GM19239 (cell line): ENCODE measurements at regions not wholly inside any gene's neighbourhood (a gene's known extent, or its start where the extent isn't known, plus 50 kb on each side); places are given as distances from the start of the nearest gene placed in this dataset.
"Not testable (repeated sequence)": the region's sequence is repeated elsewhere in the genome, so short reads cannot be mapped to it uniquely, and the experiment has no call there.

ENCODE experiments used
- DNase-seq: peaks from one replicate; pipeline ENCODE4 v3.0.0; 2011; ENCODE audit warnings: low spot score; ENCODE audit not compliant: insufficient read length
- FAIRE-seq: peaks from 2 replicates; lab custom pipeline; 2011; peaks lifted over from hg19 to GRCh38; lab: Jason Lieb, UNC

GRCh38 chr2:166651991-166652390 lies 157.9 kb upstream of the SCN7A start:
- FAIRE-seq (no peak), DNase-seq (no peak)

- no peak for DNase-seq
- no peak for FAIRE-seq
Measured at GRCh38 chr2:166651080-166651675, 157.1 kb upstream of the SCN7A start.

DNA sequence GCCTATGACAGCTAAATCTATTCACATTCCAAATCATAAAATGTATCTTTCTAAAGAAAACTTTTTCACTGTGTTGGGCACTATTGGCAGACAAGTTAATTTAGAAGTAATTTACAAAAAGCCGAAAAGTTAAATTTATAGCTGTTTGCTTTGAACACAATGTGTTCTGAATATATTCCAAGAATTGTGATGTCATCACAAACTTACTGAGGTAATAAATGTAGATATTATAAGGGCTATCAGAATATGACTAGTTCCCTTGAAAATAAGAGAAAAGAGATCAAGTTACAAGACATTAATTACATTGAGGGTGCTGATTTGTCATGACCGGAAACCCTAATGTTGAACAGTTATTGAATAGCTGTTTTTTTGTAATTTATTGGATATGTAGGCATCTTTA lies 153.9 kb upstream of the SCN7A start:
- FAIRE-seq (no peak), DNase-seq (no peak)

DNA sequence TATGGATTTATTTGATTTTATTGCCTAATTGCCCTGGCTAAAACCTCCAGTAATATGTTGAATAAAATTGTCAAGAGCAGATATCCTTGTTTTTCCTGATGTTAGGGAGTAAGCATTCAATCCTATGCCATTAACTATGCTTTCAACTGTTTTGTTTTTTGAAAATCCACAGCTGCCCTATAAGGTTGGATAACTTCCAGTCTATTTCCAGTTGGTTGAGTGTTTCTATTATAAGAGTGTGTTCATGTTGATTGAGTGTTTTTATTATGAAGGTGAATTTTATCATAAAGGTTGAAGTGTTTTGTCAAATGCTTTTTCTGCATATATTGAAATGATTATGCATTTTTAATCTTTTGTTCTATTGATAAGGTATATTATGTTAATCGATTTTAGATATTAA lies 149.9 kb upstream of the SCN7A start:
- DNase-seq (no peak), FAIRE-seq (no peak)

- not testable (repeated sequence) for DNase-seq, FAIRE-seq
Measured at GRCh38 chr2:166641516-166641915, 147.5 kb upstream of the SCN7A start.

DNA sequence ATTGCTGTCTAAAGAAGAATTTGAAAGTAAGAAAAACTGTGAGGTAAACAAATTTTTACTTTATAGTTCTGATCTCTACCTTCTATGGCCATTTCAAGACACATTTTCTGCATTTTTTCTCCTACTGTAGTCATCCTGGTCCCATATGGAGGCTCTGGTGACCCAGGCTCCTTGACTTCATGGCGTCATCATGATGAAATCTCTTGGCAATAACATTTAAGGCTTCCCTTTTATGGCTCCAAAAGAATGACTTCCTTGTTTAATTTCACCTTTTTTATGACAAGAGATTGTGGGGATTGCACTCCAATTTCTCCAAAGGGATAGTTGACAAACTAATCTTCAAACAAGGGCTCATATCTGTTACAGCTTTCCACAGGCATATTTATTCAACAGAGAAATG lies 143.0 kb upstream of the SCN7A start:
- no peak for FAIRE-seq
- DNase-seq = no peak

GRCh38 chr2:166634706-166635105 lies 140.7 kb upstream of the SCN7A start:
- FAIRE-seq = no peak

GRCh38 chr2:166632616-166633015 lies 138.6 kb upstream of the SCN7A start:
- no peak for FAIRE-seq
- no peak for DNase-seq

More at GRCh38 chr2:166634706-166635105, 140.7 kb upstream of the SCN7A start:
- DNase-seq = no peak

DNA sequence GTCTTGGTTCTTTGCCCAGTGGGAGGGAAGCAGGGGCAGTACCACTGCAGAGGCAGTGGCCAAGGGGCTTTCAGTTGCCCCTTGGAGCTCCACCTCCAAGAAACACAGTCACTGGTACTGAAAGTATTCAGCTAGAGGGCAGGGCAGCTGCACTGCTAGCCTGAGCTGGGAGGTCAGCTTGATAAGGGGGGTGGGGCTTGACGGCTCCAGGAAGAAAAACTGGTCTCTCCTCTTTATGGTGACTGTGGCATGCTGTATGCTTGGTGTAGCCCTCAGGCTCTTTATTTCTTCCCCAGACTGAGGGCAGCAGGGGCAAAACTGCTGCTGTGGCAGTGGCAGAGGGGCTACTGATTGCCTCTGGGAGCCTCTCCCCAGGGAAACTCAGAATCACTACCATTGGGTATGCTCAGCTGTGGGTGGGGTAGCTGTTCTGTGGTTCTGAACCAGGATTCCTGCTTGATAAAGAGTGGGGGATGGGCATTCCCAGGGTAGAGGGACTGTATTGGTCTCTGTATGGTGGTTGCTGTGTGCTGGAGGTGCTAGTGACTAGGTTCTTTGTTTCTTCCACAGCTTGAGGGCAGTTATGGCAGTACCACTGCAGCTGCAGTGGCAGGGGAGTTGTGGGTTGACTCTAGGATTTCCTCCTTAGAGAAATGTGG lies 134.6 kb upstream of the SCN7A start:
- FAIRE-seq (no peak), DNase-seq (no peak)

- FAIRE-seq (no peak), DNase-seq (no peak)
Measured at GRCh38 chr2:166627893-166628292, 133.8 kb upstream of the SCN7A start.

DNA sequence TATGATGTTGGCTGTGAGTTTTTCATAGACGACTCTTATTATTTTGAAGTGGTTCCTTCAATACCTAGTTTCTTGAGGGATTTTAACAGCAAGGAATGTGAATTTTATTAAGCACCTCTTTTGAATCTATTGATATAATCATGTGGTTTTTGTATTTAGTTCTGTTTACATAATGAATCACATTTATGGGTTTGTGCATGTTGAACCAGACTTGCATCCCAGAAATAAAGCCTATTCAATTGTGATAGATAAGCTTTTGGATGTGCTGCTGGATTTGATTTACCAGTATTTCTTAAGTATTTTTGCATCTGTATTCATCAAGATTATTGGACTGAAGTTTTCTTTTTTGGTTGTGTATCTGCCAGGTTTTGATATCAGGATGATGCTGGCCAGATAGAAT lies 131.6 kb upstream of the SCN7A start:
- no peak for FAIRE-seq

GRCh38 chr2:166614503-166614902 lies 120.5 kb upstream of the SCN7A start:
- no peak for DNase-seq
- FAIRE-seq = no peak

More for the DNA sequence above, 131.6 kb upstream of the SCN7A start:
- DNase-seq = no peak

DNA sequence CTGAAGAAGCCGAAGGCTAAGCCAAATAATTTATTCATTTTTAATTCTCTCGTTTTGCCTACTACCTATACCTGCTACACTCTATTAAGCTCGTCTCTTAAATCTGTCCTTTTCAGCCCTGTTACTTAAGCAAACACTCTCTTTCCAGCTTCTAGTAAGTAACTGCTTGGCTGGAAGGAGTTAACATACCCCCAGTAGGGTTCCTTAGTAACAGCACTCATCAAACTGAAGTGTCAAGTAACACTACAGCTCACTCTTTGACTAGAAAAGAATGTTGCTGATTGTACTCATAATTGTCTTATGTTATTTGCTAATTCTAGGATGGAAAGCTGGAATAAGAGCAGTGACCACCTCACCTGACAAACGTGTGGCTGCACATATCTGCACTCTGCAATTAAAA lies 120.0 kb upstream of the SCN7A start:
- FAIRE-seq (no peak), DNase-seq (no peak)

DNA sequence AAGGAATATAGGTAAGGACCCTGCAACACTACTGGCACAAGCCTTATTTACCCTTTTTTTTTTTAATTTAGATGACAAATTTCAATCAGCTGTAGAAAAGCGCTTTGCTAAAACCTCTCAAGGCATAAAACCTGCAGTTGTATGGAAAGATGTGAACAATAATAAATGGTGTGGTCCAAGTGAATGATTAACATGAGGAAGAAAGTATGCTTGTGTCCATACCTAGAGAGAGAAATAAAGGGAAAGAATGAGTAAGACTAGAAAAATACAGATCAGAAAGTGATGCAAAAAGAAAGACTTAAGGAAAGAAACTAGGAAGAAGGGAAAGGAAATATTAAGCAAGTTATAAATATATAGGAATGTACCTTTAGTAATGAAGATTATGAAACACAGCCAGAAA lies 119.2 kb upstream of the SCN7A start:
- FAIRE-seq = no peak
- DNase-seq = no peak

- no peak for FAIRE-seq
- no peak for DNase-seq
Measured at GRCh38 chr2:166612214-166612613, 118.2 kb upstream of the SCN7A start.

- no peak for DNase-seq
- FAIRE-seq = no peak
Measured at GRCh38 chr2:166610913-166611305, 116.9 kb upstream of the SCN7A start.

DNA sequence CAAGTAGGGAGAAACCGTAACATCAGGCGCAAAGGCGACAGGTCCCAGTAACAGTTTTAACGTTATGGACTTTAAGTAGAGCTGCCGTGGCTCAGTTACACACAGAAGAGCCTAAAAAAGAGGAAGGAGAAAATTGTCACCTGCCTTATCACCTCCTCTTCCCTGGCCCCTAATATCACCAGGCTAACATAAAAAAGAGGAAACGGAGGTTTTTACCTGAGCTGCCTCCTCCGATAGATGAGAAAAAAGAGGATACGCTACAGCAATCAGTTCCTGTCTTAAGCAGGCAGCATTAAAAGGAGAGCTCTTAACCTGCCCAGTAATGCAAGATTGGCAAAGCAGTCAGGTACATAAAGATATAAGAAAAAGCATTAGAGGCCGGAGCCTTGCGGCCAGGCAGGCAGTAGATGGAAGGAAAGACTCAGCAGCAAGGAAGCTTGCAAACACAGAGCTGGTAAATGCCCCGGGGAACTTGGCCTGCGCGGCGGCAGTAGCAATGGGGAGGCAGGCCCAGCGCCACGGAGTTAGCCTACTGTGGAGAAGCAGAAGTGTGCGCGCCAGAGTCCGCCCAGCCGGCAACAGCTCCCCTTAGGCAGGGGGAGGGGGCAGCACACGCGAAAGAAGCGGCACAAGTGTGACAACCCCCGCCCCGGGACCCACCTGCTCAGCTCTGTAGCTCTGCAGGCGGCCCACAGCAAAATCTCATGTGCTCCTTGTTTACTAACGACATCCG lies 116.3 kb upstream of the SCN7A start:
- DNase-seq (no peak), FAIRE-seq (no peak)

DNA sequence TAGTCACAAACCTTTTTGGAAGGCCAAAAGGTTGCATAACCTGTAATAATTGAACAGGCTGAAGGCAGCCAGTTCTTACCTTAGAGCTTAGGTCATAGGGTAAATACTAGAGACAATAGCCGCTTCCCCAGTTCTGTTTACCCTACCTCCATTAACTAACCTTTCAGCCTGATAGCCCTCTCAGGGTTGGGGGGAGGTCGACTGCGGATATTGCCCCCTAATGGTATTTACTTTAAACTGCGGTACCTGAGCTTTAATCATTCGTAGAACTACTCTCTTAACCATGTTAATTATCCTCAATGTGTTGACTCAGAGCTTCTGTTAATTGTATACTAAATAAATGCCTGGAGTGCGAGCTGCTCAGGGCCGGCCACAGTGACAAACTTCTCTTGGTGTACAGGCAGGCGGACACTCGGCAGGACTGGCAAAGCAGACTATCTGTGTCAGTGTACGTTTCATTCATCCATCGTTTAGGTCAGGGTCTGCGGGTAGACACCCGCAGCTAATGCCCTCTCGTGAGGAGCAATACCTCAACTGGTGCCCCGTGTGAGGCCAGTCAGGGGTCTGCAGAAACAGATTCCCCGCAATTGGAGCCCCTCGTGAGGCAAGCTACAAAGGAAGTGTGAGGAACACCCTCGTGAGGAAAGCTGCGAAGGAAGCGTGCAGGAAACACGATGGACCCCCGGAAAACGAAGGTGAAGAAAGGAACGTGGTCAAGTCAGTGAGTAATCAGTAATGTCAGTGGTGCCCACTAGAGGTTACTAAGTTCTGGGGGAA lies 115.3 kb upstream of the SCN7A start:
- no peak for DNase-seq
- no peak for FAIRE-seq

DNA sequence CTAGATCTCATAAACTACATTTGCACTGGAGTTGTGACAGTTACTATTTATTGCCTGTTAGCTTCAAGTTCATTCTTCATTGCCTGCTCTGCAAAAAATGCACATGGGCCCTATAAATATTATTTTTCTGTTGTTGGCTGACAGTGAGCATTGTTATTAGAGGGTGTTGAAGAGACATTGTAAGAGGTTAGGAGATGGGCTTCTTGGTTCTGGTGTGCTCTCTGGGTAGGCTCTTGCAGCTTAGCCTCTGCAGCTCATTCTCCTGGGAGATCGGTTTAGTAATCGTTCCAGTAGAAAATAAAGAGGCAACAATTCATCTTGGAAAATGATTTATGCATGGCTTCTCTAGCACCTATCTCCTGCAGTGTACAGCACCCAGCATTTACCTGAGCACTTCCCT lies 113.8 kb upstream of the SCN7A start:
- DNase-seq (no peak), FAIRE-seq (no peak)

DNA sequence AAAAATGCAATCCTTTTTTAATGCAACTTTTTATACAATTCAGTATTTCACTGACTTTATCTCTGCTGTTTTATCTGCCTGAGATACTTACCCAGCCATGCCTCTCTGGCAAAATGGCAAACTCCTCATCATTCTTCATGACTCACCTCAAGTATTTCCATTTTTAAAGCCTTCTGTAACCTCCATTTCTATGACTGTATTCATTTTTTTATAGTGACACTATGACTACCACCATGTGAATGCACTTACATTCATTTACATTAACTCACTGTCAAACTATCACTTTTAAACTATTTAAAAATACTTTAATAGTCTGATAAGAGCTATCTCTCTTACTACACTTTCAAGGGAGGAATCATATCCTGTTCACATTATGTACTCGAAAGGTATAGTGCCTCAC lies 99.4 kb upstream of the SCN7A start:
- no peak for FAIRE-seq
- no peak for DNase-seq

GRCh38 chr2:166592750-166593149 lies 98.7 kb upstream of the SCN7A start:
- DNase-seq = no peak
- FAIRE-seq = no peak
